Neural progenitor cell (in vitro differentiated cells): ENCODE measurements at regions not wholly inside any gene's neighbourhood (a gene's known extent, or its start where the extent isn't known, plus 50 kb on each side); places are given as distances from the start of the nearest gene placed in this dataset.

Experiments
- DNase-seq: peaks from one replicate; pipeline ENCODE4 v3.0.0-alpha.2; 2016; ENCODE audit warnings: low spot score
- H2AFZ ChIP-seq: fragments of 200-600 bp; sonication (generic); replicated peaks from 2 replicates; pipeline ENCODE4 v1.6.1; 2016; ENCODE audit warnings: antibody characterized with exemption
- H3F3A ChIP-seq: fragments of 200-600 bp; sonication (generic); 2 replicates; pipeline ENCODE4 v1.6.1; 2016; ENCODE audit warnings: antibody characterized with exemption, low read depth
- H3K27ac ChIP-seq: fragments of 200-600 bp; sonication (generic); 2 replicates; pipeline ENCODE4 v1.5.1; 2016; ENCODE audit warnings: mild to moderate bottlenecking
- H3K27me3 ChIP-seq: fragments of 200-600 bp; sonication (generic); 2 replicates; pipeline ENCODE4 v1.6.1; 2016; ENCODE audit warnings: mild to moderate bottlenecking, moderate library complexity
- H3K36me3 ChIP-seq: fragments of 200-600 bp; sonication (generic); 2 replicates; pipeline ENCODE4 v1.5.1; 2016
- H3K4me1 ChIP-seq: fragments of 200-600 bp; sonication (generic); 2 replicates; pipeline ENCODE4 v1.6.1; 2016; ENCODE audit warnings: mixed run types
- H3K4me2 ChIP-seq: fragments of 200-600 bp; sonication (generic); 2 replicates; pipeline ENCODE4 v1.6.1; 2016
- H3K4me3 ChIP-seq: fragments of 200-600 bp; sonication (generic); 2 replicates; pipeline ENCODE4 v1.5.1; 2016
- H3K79me2 ChIP-seq: fragments of 200-600 bp; sonication (generic); 2 replicates; pipeline ENCODE4 v1.6.1; 2016; ENCODE audit warnings: low read depth
- H3K9ac ChIP-seq: fragments of 200-600 bp; sonication (generic); 2 replicates; pipeline ENCODE4 v1.6.1; 2016
- H3K9me3 ChIP-seq: fragments of 200-600 bp; sonication (generic); 2 replicates; pipeline ENCODE4 v1.5.1; 2016; ENCODE audit warnings: low read depth
- H4K20me1 ChIP-seq: fragments of 200-600 bp; sonication (generic); 2 replicates; pipeline ENCODE4 v1.6.1; 2016; ENCODE audit warnings: low read depth
- H3K27ac Mint-ChIP-seq: 3 replicates; pipeline ENCODE4 v1.8.0; 2021; ENCODE audit warnings: mixed read lengths
- H3K27me3 Mint-ChIP-seq: 2 replicates; pipeline ENCODE4 v1.8.0; 2022; ENCODE audit warnings: low read depth, mild to moderate bottlenecking, inconsistent platforms, moderate library complexity, mixed read lengths; ENCODE audit not compliant: insufficient read depth
- H3K36me3 Mint-ChIP-seq: 3 replicates; pipeline ENCODE4 v1.8.0; 2021; ENCODE audit warnings: mixed read lengths
- H3K4me1 Mint-ChIP-seq: 3 replicates; pipeline ENCODE4 v1.8.0; 2021; ENCODE audit warnings: mixed read lengths
- H3K4me3 Mint-ChIP-seq: 3 replicates; pipeline ENCODE4 v1.8.0; 2021; ENCODE audit warnings: mild to moderate bottlenecking, moderate library complexity, mixed read lengths
- H3K9me3 Mint-ChIP-seq: 3 replicates; pipeline ENCODE4 v1.8.0; 2020; ENCODE audit warnings: mixed read lengths
- EZH2 ChIP-seq: fragments of 200-600 bp; sonication (generic); IDR thresholded peaks from 2 replicates; pipeline ENCODE4 v1.6.1; 2017; ENCODE audit warnings: antibody characterized with exemption, mild to moderate bottlenecking, moderate library complexity
- EZH2phosphoT487 ChIP-seq: fragments of 200-600 bp; sonication (generic); IDR thresholded peaks from 2 replicates; pipeline ENCODE4 v1.6.1; 2017; ENCODE audit warnings: antibody characterized with exemption
- TF ChIP-seq, protein P1 (sequence below): fragments of 200-600 bp; sonication (generic); IDR thresholded peaks from 2 replicates; pipeline ENCODE4 v1.5.1; 2017; ENCODE audit warnings: antibody characterized with exemption, mild to moderate bottlenecking

DNA sequence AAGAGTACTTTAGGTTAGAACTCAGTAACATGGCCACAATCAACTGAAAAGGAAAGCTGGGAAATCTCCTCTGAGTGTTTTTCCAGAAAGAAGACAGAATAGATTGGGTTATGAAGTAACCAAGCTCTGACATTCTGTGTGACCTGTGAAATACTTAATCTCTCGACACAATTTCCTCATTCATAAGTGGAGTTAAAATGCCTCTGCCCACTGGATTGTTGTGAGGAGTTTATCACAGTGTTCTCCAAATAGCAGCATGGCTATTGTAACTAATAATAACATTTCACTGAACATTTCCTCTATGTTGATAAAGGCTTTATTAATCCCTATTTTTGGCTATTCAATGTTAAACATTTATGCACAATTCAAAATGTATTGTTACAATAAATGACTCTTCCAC lies 311.0 kb downstream of the GABRB2 start:
- TF ChIP-seq EZH2 = no peak
- TF ChIP-seq, protein P1, sequence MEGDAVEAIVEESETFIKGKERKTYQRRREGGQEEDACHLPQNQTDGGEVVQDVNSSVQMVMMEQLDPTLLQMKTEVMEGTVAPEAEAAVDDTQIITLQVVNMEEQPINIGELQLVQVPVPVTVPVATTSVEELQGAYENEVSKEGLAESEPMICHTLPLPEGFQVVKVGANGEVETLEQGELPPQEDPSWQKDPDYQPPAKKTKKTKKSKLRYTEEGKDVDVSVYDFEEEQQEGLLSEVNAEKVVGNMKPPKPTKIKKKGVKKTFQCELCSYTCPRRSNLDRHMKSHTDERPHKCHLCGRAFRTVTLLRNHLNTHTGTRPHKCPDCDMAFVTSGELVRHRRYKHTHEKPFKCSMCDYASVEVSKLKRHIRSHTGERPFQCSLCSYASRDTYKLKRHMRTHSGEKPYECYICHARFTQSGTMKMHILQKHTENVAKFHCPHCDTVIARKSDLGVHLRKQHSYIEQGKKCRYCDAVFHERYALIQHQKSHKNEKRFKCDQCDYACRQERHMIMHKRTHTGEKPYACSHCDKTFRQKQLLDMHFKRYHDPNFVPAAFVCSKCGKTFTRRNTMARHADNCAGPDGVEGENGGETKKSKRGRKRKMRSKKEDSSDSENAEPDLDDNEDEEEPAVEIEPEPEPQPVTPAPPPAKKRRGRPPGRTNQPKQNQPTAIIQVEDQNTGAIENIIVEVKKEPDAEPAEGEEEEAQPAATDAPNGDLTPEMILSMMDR = no peak
- TF ChIP-seq EZH2phosphoT487 = no peak
- H3K4me1 Mint-ChIP-seq = no peaks in the 10 kb centered on the region

DNA sequence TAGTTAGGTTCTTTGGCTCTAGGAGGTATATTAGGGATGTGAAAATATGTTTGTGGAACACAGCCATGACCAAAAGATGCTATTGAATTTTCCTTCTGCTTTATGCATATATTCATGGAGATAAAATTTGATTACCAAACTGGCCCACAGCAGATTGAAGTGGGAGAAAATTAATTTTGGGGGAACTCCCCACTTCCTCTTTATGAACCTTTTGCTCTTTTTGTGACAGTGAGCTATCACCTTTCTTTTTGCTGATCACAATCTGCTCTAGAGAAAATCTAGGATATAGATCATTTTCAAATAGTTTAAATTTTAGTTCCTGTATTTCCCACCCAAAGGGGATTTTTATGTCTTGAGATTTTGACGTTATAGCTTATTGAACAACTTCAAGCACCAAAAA lies 313.0 kb downstream of the GABRB2 start:
- no peak overlapping the region for H3K4me3 Mint-ChIP-seq
- H3K9me3 ChIP-seq = no peaks in the 10 kb centered on the region
- no peak overlapping the region for H3K4me2 ChIP-seq
- no peaks in the 10 kb centered on the region for H3K27me3 ChIP-seq
- H2AFZ ChIP-seq = no peak overlapping the region
- H3K4me1 Mint-ChIP-seq = peaks cover 2% of the 10 kb centered on the region
- DNase-seq = no peak
- H3K27ac ChIP-seq = no peak overlapping the region
- H4K20me1 ChIP-seq = no peaks in the 10 kb centered on the region
- H3K27me3 Mint-ChIP-seq = no peaks in the 10 kb centered on the region
- H3K27ac Mint-ChIP-seq = no peak overlapping the region
- no peaks in the 10 kb centered on the region for H3K36me3 ChIP-seq
- peaks cover 8% of the 10 kb centered on the region for H3K4me1 ChIP-seq
- no peaks in the 10 kb centered on the region for H3K79me2 ChIP-seq
- H3F3A ChIP-seq = no peaks in the 10 kb centered on the region
- TF ChIP-seq EZH2phosphoT487 = no peak
- TF ChIP-seq, protein P1 = no peak
- TF ChIP-seq EZH2 = no peak
- peaks cover under 1% of the 10 kb centered on the region for H3K9me3 Mint-ChIP-seq
- H3K9ac ChIP-seq = no peak overlapping the region
- no peaks in the 10 kb centered on the region for H3K36me3 Mint-ChIP-seq
- H3K4me3 ChIP-seq = no peak overlapping the region

More for the DNA sequence above, 311.0 kb downstream of the GABRB2 start:
- Histone ChIP-seq H2AFZ (no peak overlapping the region), H4K20me1 (no peaks in the 10 kb centered on the region), H3K9me3 (no peaks in the 10 kb centered on the region), H3K27ac (no peak overlapping the region), H3K4me3 (no peak overlapping the region), H3K79me2 (no peaks in the 10 kb centered on the region), H3K4me1 (peaks cover 3% of the 10 kb centered on the region), H3K4me2 (no peak overlapping the region), H3K36me3 (no peaks in the 10 kb centered on the region), H3F3A (no peaks in the 10 kb centered on the region), H3K27me3 (no peaks in the 10 kb centered on the region), H3K9ac (no peak overlapping the region)
- Mint-ChIP-seq H3K27me3 (no peaks in the 10 kb centered on the region), H3K4me3 (no peak overlapping the region), H3K9me3 (peaks cover 3% of the 10 kb centered on the region), H3K27ac (no peak overlapping the region), H3K36me3 (no peaks in the 10 kb centered on the region)
- DNase-seq = no peak

DNA sequence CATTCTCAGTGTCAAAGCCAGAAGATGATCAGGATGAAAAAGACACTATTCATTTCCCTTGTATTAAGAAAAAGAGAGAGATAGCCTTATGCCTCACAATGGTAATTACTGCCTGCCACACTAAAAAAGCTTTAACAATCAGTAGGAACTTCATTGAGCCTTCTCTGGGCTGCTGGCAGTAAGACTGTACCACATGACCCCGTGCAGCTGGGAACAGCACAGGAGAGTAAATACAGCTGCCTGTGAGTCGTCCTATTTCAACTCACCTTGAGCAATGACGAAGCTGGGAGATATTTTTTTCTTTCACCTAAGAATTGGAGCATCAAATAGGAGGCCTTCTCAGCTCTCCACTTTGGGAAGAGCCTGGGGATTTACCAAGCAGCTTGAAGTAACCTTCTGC lies 316.3 kb downstream of the GABRB2 start:
- no peak overlapping the region for H3K4me3 ChIP-seq
- H3K27me3 Mint-ChIP-seq = no peaks in the 10 kb centered on the region
- H3K27ac Mint-ChIP-seq = no peak overlapping the region
- H3K4me2 ChIP-seq = no peak overlapping the region
- no peaks in the 10 kb centered on the region for H3K36me3 ChIP-seq
- H3K9me3 Mint-ChIP-seq = no peaks in the 10 kb centered on the region
- no peaks in the 10 kb centered on the region for H4K20me1 ChIP-seq
- peak; percentile 28 for DNase-seq
- TF ChIP-seq, protein P1 = no peak
- TF ChIP-seq EZH2phosphoT487 = no peak
- TF ChIP-seq EZH2 = no peak
- no peak overlapping the region for H3K27ac ChIP-seq
- H2AFZ ChIP-seq = peak overlapping the region; percentile 23
- no peaks in the 10 kb centered on the region for H3K36me3 Mint-ChIP-seq
- no peaks in the 10 kb centered on the region for H3K79me2 ChIP-seq
- H3K4me1 Mint-ChIP-seq = peaks cover 2% of the 10 kb centered on the region
- H3K4me3 Mint-ChIP-seq = no peak overlapping the region
- no peak overlapping the region for H3K9ac ChIP-seq
- H3K9me3 ChIP-seq = no peaks in the 10 kb centered on the region
- no peaks in the 10 kb centered on the region for H3F3A ChIP-seq
- H3K4me1 ChIP-seq = peaks cover 8% of the 10 kb centered on the region
- no peaks in the 10 kb centered on the region for H3K27me3 ChIP-seq
